ENCODE measurements at regions not wholly inside any gene's neighbourhood (a gene's known extent, or its start where the extent isn't known, plus 50 kb on each side); places are given as distances from the start of the nearest gene placed in this dataset.
A peak's percentile ranks its signal among the peaks of the same experiment; 100 is the strongest.

DNA sequence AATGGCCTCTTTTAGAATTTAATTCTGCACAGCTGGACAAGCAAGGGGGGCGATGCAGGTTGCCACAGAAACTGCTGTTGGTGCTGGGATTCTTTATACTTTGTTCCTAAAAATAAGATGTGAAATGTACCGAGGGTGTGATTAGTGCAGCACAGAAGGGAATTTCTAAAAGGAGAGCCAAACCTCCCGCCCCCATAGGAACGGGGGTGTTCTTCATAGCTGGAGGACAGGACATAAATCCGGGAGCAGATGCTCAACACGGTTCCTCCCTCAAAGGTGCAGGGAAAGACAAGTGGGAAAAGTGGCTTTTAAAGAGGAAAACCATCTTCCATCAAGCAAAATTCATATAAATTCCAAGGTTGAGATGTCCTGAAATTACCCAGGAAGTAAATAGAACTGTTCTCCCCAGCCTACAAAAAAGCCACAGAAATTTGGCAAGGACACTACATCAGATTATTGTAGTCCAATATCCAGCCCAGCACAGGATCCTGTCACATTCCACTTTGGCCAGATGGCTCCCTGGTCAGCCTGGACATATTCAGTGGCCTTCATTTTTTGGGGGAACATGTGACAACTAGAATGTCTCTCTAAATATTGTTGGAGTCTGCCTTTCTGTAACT lies 51.4 kb upstream of the TMX1 start:
- in situ Hi-C loops (cut with HindIII; ENCODE audit: low pct_unique_long_range_greater_than_20kb, low sequenced_read_pairs) = no loop called here
- peak; percentile 7 to 92 for DNase-seq (ENCODE audit: low read depth in 1 of 2, low spot score in 1 of 2)
- TF ChIP-seq JUND (IDR thresholded peaks at IDR 0.05; ENCODE audit: low read depth) = no peak; the same call in 1 of the 2 replicates

GRCh38 chr14:51189600-51190376 lies 50.3 kb upstream of the TMX1 start:
- in situ Hi-C loops (cut with HindIII; ENCODE audit: low pct_unique_long_range_greater_than_20kb, low sequenced_read_pairs) = no loop called here
- TF ChIP-seq JUND (IDR thresholded peaks at IDR 0.05; ENCODE audit: low read depth) = 0 out of 2 replicates have a peak, but pooled peaks have one; percentile 17

More at GRCh38 chr14:51189600-51190376, 50.3 kb upstream of the TMX1 start:
- DNase-seq (ENCODE audit: low read depth in 1 of 2, low spot score in 1 of 2) = peak in 1 of 2 experiments; percentile 74
